ENCODE measurements at regions not wholly inside any gene's neighbourhood (a gene's known extent, or its start where the extent isn't known, plus 50 kb on each side); places are given as distances from the start of the nearest gene placed in this dataset.
A peak's percentile ranks its signal among the peaks of the same experiment; 100 is the strongest.
"Not testable (repeated sequence)": the region's sequence is repeated elsewhere in the genome, so short reads cannot be mapped to it uniquely, and the experiment has no call there.

- no peak for FAIRE-seq
- DNase-seq (ENCODE audit: insufficient read length, low spot score): no peak
These were observed 87.2 kb upstream of the DMRT1 start for GRCh38 chr9:754150-754931.

GRCh38 chr9:755454-756381 is 85.8 kb upstream of the DMRT1 start:
- peak; percentile 47 for DNase-seq (ENCODE audit: insufficient read length, low spot score)
- FAIRE-seq: no peak

- DNase-seq (ENCODE audit: insufficient read length, low spot score): peak; percentile 38
- FAIRE-seq: no peak
These were observed 84.1 kb upstream of the DMRT1 start for GRCh38 chr9:757246-757881.

GRCh38 chr9:758146-758545 is 83.4 kb upstream of the DMRT1 start:
- FAIRE-seq (no peak), DNase-seq (ENCODE audit: insufficient read length, low spot score) (no peak)

GRCh38 chr9:759541-759940 is 82.0 kb upstream of the DMRT1 start:
- no peak for FAIRE-seq
- DNase-seq (ENCODE audit: insufficient read length, low spot score): no peak

GRCh38 chr9:759983-760736 is 81.3 kb upstream of the DMRT1 start:
- FAIRE-seq (no peak), DNase-seq (ENCODE audit: insufficient read length, low spot score) (no peak)

GRCh38 chr9:761176-761792 is 80.2 kb upstream of the DMRT1 start:
- DNase-seq (ENCODE audit: insufficient read length, low spot score) (no peak), FAIRE-seq (no peak)

GRCh38 chr9:761793-762560 is 79.5 kb upstream of the DMRT1 start:
- no peak for FAIRE-seq
- DNase-seq (ENCODE audit: insufficient read length, low spot score): no peak

- FAIRE-seq (no peak), DNase-seq (ENCODE audit: insufficient read length, low spot score) (no peak)
These were observed 77.8 kb upstream of the DMRT1 start for GRCh38 chr9:763692-764091.

- DNase-seq (ENCODE audit: insufficient read length, low spot score) (peak; percentile 17), FAIRE-seq (no peak)
These were observed 77.4 kb upstream of the DMRT1 start for GRCh38 chr9:764105-764524.

- DNase-seq (ENCODE audit: insufficient read length, low spot score) (no peak), FAIRE-seq (no peak)
These were observed 76.5 kb upstream of the DMRT1 start for GRCh38 chr9:764986-765385.

GRCh38 chr9:767061-767561 is 74.4 kb upstream of the DMRT1 start:
- FAIRE-seq; DNase-seq (ENCODE audit: insufficient read length, low spot score): not testable (repeated sequence)

- FAIRE-seq (no peak), DNase-seq (ENCODE audit: insufficient read length, low spot score) (no peak)
These were observed 65.4 kb upstream of the DMRT1 start for GRCh38 chr9:776086-776485.

- FAIRE-seq (no peak), DNase-seq (ENCODE audit: insufficient read length, low spot score) (no peak)
These were observed 63.5 kb upstream of the DMRT1 start for GRCh38 chr9:777978-778377.

- no peak for DNase-seq (ENCODE audit: insufficient read length, low spot score)
- FAIRE-seq: no peak
These were observed 57.3 kb upstream of the DMRT1 start for GRCh38 chr9:784202-784601.

- DNase-seq (ENCODE audit: insufficient read length, low spot score): no peak
- FAIRE-seq: no peak
These were observed 56.6 kb upstream of the DMRT1 start for GRCh38 chr9:784916-785315.

GRCh38 chr9:785997-786396 is 55.5 kb upstream of the DMRT1 start:
- FAIRE-seq (no peak), DNase-seq (ENCODE audit: insufficient read length, low spot score) (no peak)

- DNase-seq (ENCODE audit: insufficient read length, low spot score) (no peak), FAIRE-seq (no peak)
These were observed 55.1 kb upstream of the DMRT1 start for GRCh38 chr9:786405-786804.

GRCh38 chr9:788777-789176 is 52.7 kb upstream of the DMRT1 start:
- DNase-seq (ENCODE audit: insufficient read length, low spot score): no peak
- no peak for FAIRE-seq
